Skin epidermis (tissue), 12 donors: ENCODE measurements at regions not wholly inside any gene's neighbourhood (a gene's known extent, or its start where the extent isn't known, plus 50 kb on each side); places are given as distances from the start of the nearest gene placed in this dataset.
"Not testable (repeated sequence)": the region's sequence is repeated elsewhere in the genome, so short reads cannot be mapped to it uniquely, and the experiment has no call there.

Source experiments
- H3K27ac ChIP-seq, 21 experiments: fragments of 200-600 bp; sonication (generic) in 11 of 21; one replicate each; pipeline ENCODE4 v1.5.0; 2020; ENCODE audit warnings: mild to moderate bottlenecking in 3 of 21, inconsistent platforms in 2 of 21, moderate library complexity in 2 of 21
- H3K4me3 ChIP-seq, 7 experiments: fragments of 200-600 bp; sonication (generic) in 2 of 7; one replicate each; pipeline ENCODE4 v1.5.0; 2020; ENCODE audit warnings: inconsistent platforms in 2 of 7, mild to moderate bottlenecking in 2 of 7, moderate library complexity in 1 of 7

- not testable (repeated sequence) for H3K27ac ChIP-seq, H3K4me3 ChIP-seq
Measured at GRCh38 chr15:101980206-101980910, 168.4 kb downstream of the OR4F15 start.
